ENCODE measurements at regions not wholly inside any gene's neighbourhood (a gene's known extent, or its start where the extent isn't known, plus 50 kb on each side); places are given as distances from the start of the nearest gene placed in this dataset.

DNA sequence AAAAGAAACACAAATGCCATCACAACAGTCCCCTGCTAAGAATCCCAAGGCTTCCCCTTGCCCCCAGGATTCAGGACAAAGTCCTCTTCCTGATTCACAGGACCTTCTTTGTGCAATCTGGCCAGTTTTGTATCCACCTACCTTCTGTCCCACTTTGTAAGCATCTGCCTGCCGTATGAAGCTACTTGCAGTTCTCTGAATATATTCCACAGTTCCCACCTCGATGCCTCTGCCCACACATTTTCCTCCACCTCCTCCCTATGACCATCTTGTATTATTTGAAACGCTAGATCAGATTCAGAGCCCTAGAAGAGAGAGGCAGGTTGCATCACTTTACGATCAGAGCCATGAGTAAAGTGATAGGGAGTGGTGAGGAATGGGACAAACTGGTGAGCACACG is 159.2 kb upstream of the XYLT1 start:
- no peak for DNase-seq

DNA sequence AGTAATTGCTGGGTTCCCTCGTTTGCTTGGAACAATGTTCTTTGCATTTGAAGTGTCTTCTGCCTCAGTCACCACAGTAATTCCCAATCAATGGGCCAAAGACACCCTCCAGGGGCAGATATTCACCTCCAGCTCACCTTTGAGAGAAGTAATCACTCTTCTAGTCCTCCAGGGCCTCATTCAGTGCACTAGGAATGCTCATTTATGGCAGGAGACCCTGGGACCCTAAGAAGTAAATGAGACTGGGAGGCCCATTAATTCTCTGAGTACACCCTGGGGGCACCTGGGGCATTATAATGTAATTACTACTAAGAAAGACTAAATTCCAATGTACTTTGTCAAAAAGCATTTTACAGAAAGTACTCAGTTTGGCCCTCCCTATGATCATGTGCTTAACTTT is 158.2 kb upstream of the XYLT1 start:
- no peak for DNase-seq

GRCh38 chr16:17622366-17622765 is 151.6 kb upstream of the XYLT1 start:
- DNase-seq = no peak

DNA sequence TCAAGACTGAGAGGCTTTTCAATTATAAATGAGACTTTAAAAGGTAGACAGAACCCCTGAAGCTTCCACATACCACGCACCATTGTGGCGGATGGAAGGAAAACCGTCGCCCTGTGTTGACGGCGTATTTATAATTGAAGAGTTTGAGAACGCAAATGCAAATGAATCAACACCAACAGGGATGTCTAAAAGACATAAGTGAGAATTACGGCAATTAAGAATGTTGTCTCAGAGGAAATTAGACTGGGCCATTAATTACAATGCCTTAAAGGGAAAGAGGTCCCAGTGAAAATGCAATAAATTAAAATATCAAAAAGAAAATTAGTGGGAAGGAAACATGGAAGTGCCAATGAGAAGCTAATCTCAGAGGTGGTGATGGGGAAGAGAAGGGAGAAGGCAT is 148.5 kb upstream of the XYLT1 start:
- no peak for DNase-seq

- DNase-seq = no peak
Observed at GRCh38 chr16:17617021-17617552, 146.3 kb upstream of the XYLT1 start.

- no peak for DNase-seq
Observed at GRCh38 chr16:17612336-17612735, 141.6 kb upstream of the XYLT1 start.

GRCh38 chr16:17607609-17608008 is 136.8 kb upstream of the XYLT1 start:
- peak; percentile 36 for DNase-seq

GRCh38 chr16:17607075-17607509 is 136.3 kb upstream of the XYLT1 start:
- DNase-seq = no peak

DNA sequence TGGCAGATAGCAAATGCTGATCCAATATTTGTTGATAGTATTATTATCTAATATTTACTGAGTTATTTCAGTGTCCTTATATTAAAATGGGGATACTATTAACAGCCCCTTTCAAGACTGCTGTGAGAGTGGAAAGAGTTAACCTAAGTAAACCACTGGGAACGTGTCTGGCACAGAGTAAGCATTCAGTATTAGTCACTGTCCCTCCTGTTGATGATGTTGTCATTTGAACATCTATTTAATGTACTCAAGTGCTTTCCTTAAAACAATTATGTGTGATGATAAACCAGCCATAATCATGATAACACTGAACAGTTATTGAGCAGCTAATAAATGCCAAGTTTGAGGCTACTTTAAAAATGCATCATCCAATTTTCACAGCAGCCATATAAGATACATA is 135.7 kb upstream of the XYLT1 start:
- DNase-seq = no peak

GRCh38 chr16:17605784-17606183 is 135.0 kb upstream of the XYLT1 start:
- DNase-seq = no peak

- DNase-seq = no peak
Observed at GRCh38 chr16:17603626-17604025, 132.9 kb upstream of the XYLT1 start.

- no peak for DNase-seq
Observed at GRCh38 chr16:17602678-17603077, 131.9 kb upstream of the XYLT1 start.

- DNase-seq = no peak
Observed at GRCh38 chr16:17598968-17599367, 128.2 kb upstream of the XYLT1 start.

DNA sequence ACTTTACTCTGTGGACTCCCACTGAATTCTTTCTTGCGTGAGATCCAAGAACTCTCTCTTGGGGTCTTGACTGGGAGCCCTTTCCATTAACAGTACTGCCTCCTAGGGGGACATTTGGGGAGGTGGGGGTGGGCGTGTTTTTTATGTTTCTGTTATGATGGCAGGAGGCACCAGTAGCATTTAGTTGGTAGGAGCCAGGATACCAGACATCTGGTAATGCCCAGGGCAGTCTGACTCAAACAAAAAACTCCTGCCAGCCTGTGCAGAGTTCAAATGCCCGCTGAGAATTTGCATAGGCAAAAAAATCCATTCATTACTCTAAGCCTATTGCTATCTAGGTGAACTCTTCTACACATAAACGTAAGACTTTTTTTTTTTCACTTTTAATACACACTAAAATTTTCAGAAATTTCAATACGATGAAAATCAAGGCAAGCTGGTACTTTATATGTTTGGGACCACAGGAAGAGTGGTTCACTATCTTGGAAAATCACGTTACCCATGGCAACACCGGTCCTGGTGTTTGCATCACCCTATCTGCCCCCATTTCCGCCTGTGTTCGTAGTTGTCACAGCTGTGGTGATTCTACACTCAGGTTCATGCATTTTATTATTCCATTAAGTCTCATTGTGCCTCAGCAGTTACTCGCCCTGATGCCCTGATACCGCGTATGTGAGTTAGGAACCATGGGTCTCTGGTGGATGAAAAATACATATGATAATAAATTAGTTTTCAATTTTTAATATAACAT is 121.1 kb upstream of the XYLT1 start:
- DNase-seq = no peak

DNA sequence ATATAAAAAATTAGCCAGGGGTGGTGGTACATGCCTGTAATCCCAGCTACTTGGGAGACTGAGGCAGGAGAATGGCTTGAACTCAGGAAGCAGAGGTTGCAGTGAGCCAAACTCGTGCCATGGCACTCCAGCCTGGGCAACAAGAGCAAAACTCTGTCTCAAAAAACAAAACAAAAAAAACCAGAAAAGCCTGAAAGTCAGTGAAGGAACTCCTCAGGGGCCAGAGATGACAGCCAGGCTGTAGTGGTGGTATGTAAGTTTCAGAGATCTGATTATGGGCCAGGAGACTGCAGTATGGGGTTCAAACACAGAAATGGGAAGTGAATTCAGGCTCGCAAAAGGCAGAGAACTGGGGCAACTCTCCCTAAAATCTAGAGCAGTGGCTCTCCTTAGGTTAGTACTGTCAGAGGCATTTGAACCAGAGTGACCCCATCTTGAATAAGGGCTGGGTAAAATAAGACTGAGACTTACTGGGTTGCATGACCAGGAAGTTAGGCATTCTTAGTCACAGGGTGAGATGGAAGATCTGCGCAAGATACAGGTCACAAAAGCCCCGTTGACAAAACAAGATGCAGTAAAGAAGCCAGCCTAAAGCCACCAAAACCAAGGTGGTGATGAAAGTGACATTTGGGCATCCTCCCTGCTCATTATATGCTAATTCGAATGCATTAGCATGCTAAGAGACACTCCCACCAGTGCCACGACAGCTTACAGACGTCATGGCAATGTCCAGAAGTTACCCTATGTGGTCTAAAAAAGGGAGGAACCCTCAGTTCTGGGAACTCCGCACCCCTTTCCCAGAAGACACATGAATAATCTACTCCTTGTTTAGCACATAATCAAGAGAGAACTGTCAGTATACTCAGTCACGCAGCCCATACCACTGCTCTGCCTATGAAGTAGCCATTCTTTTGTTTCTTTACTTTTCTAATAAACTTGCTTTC is 120.2 kb upstream of the XYLT1 start:
- no peak for DNase-seq

DNA sequence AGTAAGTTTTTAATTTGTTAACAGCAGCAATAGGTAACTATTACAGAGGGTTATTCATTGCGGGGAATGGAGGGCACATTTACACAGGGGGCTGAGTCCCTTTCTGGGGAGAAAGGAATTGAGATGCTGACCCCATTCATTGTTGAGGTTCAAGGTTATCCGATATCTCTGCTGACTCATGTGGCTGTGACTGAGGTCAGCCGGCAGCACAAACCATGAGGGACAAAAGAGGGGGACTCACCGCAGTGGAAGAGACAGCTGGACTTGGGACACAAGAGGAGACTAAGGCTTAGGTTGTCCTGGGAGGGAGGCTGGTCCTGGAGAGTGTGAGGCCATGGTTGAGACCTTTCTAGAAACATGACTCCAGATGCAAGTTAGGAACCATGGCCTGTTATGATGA is 119.1 kb upstream of the XYLT1 start:
- DNase-seq = no peak

GRCh38 chr16:17585449-17586074 is 114.8 kb upstream of the XYLT1 start:
- DNase-seq = no peak

DNA sequence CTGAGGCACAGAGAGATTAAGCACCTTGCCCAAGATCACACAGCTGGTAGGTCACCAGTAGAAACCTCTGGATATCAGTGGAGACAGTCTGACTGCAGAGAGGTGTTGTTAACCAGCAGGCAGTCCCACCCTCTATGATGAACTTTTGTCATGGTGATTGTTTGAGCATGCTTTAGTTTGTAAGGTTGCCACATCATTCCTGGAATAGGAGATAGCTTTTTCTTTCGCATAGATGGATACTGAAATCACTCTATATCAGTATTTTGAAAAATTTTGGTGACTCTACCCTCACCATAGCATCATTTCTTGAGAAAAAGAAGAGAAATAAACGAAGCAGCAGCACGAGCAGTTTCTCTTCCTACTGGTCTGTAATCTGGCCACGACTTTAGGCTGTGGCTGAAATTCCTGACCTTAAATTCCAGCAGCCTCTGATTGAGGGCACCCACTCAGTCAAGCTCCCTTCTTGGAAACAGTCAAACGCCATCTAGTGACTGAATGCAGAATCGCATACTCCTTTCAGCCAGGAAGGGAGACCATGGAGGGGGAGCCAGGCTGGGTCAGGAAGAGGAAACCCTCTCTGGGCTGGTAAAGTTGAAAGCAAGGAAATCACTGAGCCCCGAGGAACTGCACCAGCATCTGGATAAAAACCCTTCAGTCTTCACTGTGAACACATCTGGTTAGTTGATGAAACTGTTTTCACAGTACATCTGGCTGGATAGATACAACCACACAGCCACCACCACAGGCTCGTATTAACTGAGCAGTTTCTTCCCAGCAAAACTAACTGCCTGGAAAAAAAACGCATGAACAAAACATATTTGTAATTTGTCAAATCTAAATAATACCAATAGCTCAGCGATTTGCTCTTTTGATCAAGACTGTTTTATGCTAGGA is 108.5 kb upstream of the XYLT1 start:
- DNase-seq = peak; percentile 21

DNA sequence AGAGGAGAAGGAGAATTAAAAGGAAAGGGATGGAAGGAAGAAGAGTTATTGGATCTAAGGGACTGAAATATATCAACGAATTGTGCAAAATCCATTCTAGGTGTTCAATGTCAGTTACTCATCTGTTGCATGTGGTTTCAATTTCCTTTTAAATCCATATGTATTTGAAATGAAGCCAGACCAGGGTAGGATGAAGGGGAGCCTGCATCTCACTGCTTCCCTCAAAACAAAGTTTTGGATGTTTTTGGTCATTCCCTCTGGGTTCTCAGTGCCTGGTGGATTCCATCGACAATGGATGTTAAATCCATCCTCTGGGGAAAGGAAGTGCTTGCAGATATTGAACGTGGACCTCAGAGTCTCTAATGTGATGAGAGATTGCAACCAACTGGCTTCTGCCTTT is 103.5 kb upstream of the XYLT1 start:
- no peak for DNase-seq

- DNase-seq = no peak
Observed at GRCh38 chr16:17572145-17572544, 101.4 kb upstream of the XYLT1 start.

GRCh38 chr16:17571499-17572093 is 100.8 kb upstream of the XYLT1 start:
- DNase-seq = no peak

DNA sequence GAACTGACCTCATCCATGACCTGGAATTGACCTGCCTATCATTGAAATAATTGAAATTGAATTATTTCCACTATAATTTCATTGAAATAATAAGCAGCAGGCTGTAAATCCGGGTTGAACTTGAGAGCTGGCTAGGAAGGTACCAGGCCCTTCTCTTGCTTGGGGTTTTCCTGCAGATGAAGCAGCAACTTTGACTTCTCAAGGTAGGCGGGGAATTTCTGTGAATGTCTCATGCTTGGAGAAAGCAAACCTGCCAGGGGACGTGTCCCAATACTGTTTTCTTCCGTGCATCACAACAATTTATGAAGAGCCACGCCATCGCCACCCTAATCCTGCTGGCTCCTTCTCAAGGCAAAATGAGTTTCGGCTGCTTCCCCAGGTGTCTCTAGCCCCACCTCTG is 97.5 kb upstream of the XYLT1 start:
- no peak for DNase-seq
